ENCODE measurements at regions not wholly inside any gene's neighbourhood (a gene's known extent, or its start where the extent isn't known, plus 50 kb on each side); places are given as distances from the start of the nearest gene placed in this dataset.

- Histone ChIP-seq H3K27me3 (replicated peaks; ENCODE audit: insufficient read depth) (no peaks in the 10 kb centered on the region), H3K4me3 (no peak overlapping the region), H3K27ac (no peak overlapping the region), H3K9me3 (peaks cover 3% of the 10 kb centered on the region), H3K4me1 (ENCODE audit: control insufficient read depth in 1 of 2, low read depth in 2 of 2) (no peaks in the 10 kb centered on the region), H3K36me3 (no peaks in the 10 kb centered on the region)
- TF ChIP-seq CTCF (IDR thresholded peaks at IDR 0.05) = no peak
- DNase-seq (ENCODE audit: low spot score) (no peak), ATAC-seq (ENCODE audit: insufficient number of reproducible peaks, low FRiP score, low read depth) (no peak)
Observed at GRCh38 chr15:52994290-52994689, 204.2 kb upstream of the ONECUT1 start.

- no peak for DNase-seq (ENCODE audit: low spot score)
- Histone ChIP-seq H3K4me3 (no peak overlapping the region), H3K36me3 (no peaks in the 10 kb centered on the region), H3K27me3 (replicated peaks; ENCODE audit: insufficient read depth) (no peaks in the 10 kb centered on the region), H3K9me3 (no peaks in the 10 kb centered on the region), H3K4me1 (ENCODE audit: control insufficient read depth in 1 of 2, low read depth in 2 of 2) (no peaks in the 10 kb centered on the region), H3K27ac (no peak overlapping the region)
- no peak for ATAC-seq (ENCODE audit: insufficient number of reproducible peaks, low FRiP score, low read depth)
- no peak for TF ChIP-seq CTCF (IDR thresholded peaks at IDR 0.05)
Observed at GRCh38 chr15:52984507-52984906, 194.4 kb upstream of the ONECUT1 start.

- H3K4me3 ChIP-seq = no peak overlapping the region
- H3K36me3 ChIP-seq = no peaks in the 10 kb centered on the region
- ATAC-seq (ENCODE audit: insufficient number of reproducible peaks, low FRiP score, low read depth) (no peak), DNase-seq (ENCODE audit: low spot score) (no peak)
- no peaks in the 10 kb centered on the region for H3K9me3 ChIP-seq
- no peaks in the 10 kb centered on the region for H3K27me3 ChIP-seq (replicated peaks; ENCODE audit: insufficient read depth)
- H3K4me1 ChIP-seq (ENCODE audit: control insufficient read depth in 1 of 2, low read depth in 2 of 2) = no peaks in the 10 kb centered on the region
- no peak overlapping the region for H3K27ac ChIP-seq
- TF ChIP-seq CTCF (IDR thresholded peaks at IDR 0.05) = no peak
Observed at GRCh38 chr15:52980446-52980845, 190.3 kb upstream of the ONECUT1 start.

GRCh38 chr15:52976516-52977075 lies 186.5 kb upstream of the ONECUT1 start:
- Histone ChIP-seq H3K4me1 (ENCODE audit: control insufficient read depth in 1 of 2, low read depth in 2 of 2) (no peaks in the 10 kb centered on the region), H3K4me3 (no peak overlapping the region), H3K36me3 (no peaks in the 10 kb centered on the region), H3K9me3 (no peaks in the 10 kb centered on the region), H3K27ac (no peak overlapping the region), H3K27me3 (replicated peaks; ENCODE audit: insufficient read depth) (no peaks in the 10 kb centered on the region)
- TF ChIP-seq CTCF (IDR thresholded peaks at IDR 0.05) = no peak
- DNase-seq (ENCODE audit: low spot score) (no peak), ATAC-seq (ENCODE audit: insufficient number of reproducible peaks, low FRiP score, low read depth) (no peak)

GRCh38 chr15:52975941-52976449 lies 185.9 kb upstream of the ONECUT1 start:
- Histone ChIP-seq H3K27ac (no peak overlapping the region), H3K9me3 (no peaks in the 10 kb centered on the region), H3K36me3 (no peaks in the 10 kb centered on the region), H3K4me1 (ENCODE audit: control insufficient read depth in 1 of 2, low read depth in 2 of 2) (no peaks in the 10 kb centered on the region), H3K27me3 (replicated peaks; ENCODE audit: insufficient read depth) (no peaks in the 10 kb centered on the region), H3K4me3 (no peak overlapping the region)
- DNase-seq (ENCODE audit: low spot score) (no peak), ATAC-seq (ENCODE audit: insufficient number of reproducible peaks, low FRiP score, low read depth) (no peak)
- no peak for TF ChIP-seq CTCF (IDR thresholded peaks at IDR 0.05)

All from thoracic aorta (tissue), 2 donors.